ENCODE measurements at regions not wholly inside any gene's neighbourhood (a gene's known extent, or its start where the extent isn't known, plus 50 kb on each side); places are given as distances from the start of the nearest gene placed in this dataset.

DNA sequence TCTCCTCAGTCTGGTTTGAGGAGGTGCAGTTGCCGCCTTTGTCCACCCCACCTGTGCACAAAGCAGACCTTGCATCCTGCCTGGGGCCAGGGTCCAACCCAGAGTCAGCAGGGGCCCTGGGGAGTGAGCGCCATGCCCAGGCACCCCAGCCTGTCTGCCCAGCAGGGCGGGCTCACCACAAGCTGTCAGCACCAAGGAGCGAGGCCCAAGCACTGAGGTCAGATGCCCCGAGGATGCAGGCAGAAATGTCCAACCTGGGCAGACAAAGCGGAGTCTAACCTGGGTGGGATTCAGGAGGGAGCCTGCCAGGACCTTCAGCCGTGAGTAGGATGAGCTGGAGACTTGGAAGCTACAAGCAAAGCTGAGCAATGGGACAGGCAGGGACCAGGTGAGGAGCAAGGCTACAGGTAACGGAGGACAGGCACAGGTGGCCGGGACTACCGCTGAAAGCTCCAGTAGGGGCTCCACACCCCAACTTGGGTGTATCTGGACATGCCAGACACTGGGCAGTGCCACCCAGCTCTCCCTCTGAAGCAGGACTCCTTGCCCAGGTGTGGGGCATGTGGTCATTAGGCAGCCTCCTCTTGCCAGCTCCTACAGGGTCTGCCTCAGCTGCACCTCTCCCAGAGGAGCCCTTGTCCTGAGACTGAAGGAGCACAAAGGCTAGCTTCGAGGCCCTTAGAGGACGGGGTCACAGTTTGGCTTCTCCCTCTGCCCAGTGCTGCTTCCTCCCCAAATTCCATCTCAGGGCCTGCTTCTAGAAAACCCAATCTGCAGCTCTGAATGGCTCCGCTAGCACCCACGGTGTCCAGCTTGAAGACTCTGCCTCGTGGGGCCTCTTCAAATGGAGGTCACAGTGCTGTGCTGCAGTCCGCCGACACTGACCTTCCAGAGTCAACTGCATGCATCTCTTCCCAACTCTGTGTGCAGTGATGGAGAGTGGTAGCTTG lies 210.6 kb upstream of the CDYL start:
- Histone ChIP-seq H3K4me1 (ENCODE audit: low read length) (no peaks in the 10 kb centered on the region), H3K79me2 (ENCODE audit: low read length) (no peaks in the 10 kb centered on the region), H3K27ac (ENCODE audit: low read length) (no peak overlapping the region), H3K9ac (ENCODE audit: low read length) (no peak overlapping the region), H3K9me2 (replicated peaks; ENCODE audit: insufficient read depth, low read length) (no peaks in the 10 kb centered on the region), H3K9me3 (ENCODE audit: low read length) (no peaks in the 10 kb centered on the region), H3K36me3 (ENCODE audit: insufficient read depth, low read length) (no peaks in the 10 kb centered on the region), H3K4me2 (ENCODE audit: low read depth, low read length, poor library complexity, severe bottlenecking) (no peak overlapping the region), H2AFZ (ENCODE audit: low read length) (no peak overlapping the region), H4K20me1 (ENCODE audit: insufficient read depth, low read depth, low read length) (no peaks in the 10 kb centered on the region), H3K4me3 (ENCODE audit: low read length) (no peak overlapping the region), H3K27me3 (ENCODE audit: low read length) (no peaks in the 10 kb centered on the region)
- DNase-seq = no peak

DNA sequence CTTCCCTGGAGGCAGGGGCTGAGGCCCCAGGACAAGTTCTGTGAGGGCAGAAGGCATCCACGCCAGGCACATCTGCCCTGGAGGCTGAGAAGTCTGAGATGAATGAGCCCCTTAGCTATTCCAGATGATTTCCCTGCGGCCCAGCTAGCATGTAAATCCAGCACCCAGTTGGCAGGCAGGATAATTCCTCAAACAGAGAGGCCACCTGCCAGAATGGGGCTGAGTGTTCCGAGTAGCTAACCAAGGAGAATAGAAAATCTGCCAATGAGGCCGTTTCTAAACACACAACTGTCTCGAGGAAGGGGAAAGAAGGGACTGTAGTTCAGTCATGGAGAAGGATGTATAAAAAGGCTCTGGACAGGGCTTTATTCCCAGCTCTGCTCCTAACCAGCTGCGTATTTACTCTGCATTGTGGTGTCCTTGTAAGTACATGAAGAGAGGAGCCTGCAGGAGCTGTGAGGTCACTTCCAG lies 211.4 kb upstream of the CDYL start:
- H3K4me2 ChIP-seq (ENCODE audit: low read depth, low read length, poor library complexity, severe bottlenecking) = no peak overlapping the region
- no peaks in the 10 kb centered on the region for H3K9me2 ChIP-seq (replicated peaks; ENCODE audit: insufficient read depth, low read length)
- H3K4me1 ChIP-seq (ENCODE audit: low read length) = no peaks in the 10 kb centered on the region
- no peaks in the 10 kb centered on the region for H3K36me3 ChIP-seq (ENCODE audit: insufficient read depth, low read length)
- no peak overlapping the region for H3K27ac ChIP-seq (ENCODE audit: low read length)
- no peak overlapping the region for H3K4me3 ChIP-seq (ENCODE audit: low read length)
- no peaks in the 10 kb centered on the region for H3K9me3 ChIP-seq (ENCODE audit: low read length)
- DNase-seq = no peak
- no peak overlapping the region for H2AFZ ChIP-seq (ENCODE audit: low read length)
- H4K20me1 ChIP-seq (ENCODE audit: insufficient read depth, low read depth, low read length) = no peaks in the 10 kb centered on the region
- no peaks in the 10 kb centered on the region for H3K79me2 ChIP-seq (ENCODE audit: low read length)
- no peak overlapping the region for H3K9ac ChIP-seq (ENCODE audit: low read length)
- no peaks in the 10 kb centered on the region for H3K27me3 ChIP-seq (ENCODE audit: low read length)

DNA sequence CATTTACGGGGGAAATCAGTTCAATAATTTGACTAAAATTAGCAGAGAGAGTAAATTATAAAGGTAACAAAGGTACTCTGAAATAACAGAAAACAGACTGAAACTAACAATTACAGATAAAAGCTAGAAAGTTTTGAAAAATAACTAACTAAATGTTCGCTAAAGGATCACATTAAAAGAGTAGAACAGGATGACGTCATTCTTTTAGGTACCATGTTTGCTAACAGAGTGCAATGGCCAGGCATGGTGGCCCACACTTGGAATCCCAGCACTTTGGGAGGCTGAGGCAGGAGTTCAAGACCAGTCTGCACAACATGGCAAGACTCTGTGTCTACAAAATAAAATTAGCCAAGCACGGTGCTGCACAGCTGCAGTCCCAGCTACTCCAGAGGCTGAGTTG lies 212.3 kb upstream of the CDYL start:
- Histone ChIP-seq H3K79me2 (ENCODE audit: low read length) (no peaks in the 10 kb centered on the region), H2AFZ (ENCODE audit: low read length) (no peak overlapping the region), H3K4me1 (ENCODE audit: low read length) (no peaks in the 10 kb centered on the region), H3K9ac (ENCODE audit: low read length) (no peak overlapping the region), H4K20me1 (ENCODE audit: insufficient read depth, low read depth, low read length) (no peaks in the 10 kb centered on the region), H3K9me3 (ENCODE audit: low read length) (no peaks in the 10 kb centered on the region), H3K27ac (ENCODE audit: low read length) (no peak overlapping the region), H3K36me3 (ENCODE audit: insufficient read depth, low read length) (no peaks in the 10 kb centered on the region), H3K4me3 (ENCODE audit: low read length) (no peak overlapping the region), H3K27me3 (ENCODE audit: low read length) (no peaks in the 10 kb centered on the region), H3K9me2 (replicated peaks; ENCODE audit: insufficient read depth, low read length) (no peaks in the 10 kb centered on the region), H3K4me2 (ENCODE audit: low read depth, low read length, poor library complexity, severe bottlenecking) (no peak overlapping the region)
- no peak for DNase-seq

DNA sequence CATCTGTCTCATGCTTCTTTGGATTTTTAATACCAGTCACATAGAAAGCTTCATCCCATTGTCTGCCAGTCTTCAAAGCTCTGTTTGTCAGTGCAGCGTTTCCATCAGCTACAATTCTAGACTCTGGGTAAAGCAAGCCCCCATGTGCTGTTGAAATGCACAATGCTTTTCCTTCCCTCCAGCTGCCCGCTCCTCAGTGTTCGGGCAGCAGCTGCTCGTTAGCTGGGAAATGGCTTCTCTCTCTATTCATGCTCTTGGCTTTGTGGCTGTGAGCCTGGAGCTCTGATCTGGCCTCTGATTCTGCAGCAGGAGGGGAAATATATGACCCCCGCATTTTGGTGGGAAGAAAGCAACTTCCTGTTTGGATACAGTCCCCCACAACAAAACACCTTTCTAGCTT lies 213.0 kb upstream of the CDYL start:
- Histone ChIP-seq H3K36me3 (ENCODE audit: insufficient read depth, low read length) (no peaks in the 10 kb centered on the region), H3K9me2 (replicated peaks; ENCODE audit: insufficient read depth, low read length) (no peaks in the 10 kb centered on the region), H4K20me1 (ENCODE audit: insufficient read depth, low read depth, low read length) (no peaks in the 10 kb centered on the region), H2AFZ (ENCODE audit: low read length) (no peak overlapping the region), H3K4me1 (ENCODE audit: low read length) (no peaks in the 10 kb centered on the region), H3K27me3 (ENCODE audit: low read length) (no peaks in the 10 kb centered on the region), H3K27ac (ENCODE audit: low read length) (no peak overlapping the region), H3K79me2 (ENCODE audit: low read length) (no peaks in the 10 kb centered on the region), H3K4me3 (ENCODE audit: low read length) (no peak overlapping the region), H3K4me2 (ENCODE audit: low read depth, low read length, poor library complexity, severe bottlenecking) (no peak overlapping the region), H3K9me3 (ENCODE audit: low read length) (no peaks in the 10 kb centered on the region), H3K9ac (ENCODE audit: low read length) (no peak overlapping the region)
- no peak for DNase-seq

DNA sequence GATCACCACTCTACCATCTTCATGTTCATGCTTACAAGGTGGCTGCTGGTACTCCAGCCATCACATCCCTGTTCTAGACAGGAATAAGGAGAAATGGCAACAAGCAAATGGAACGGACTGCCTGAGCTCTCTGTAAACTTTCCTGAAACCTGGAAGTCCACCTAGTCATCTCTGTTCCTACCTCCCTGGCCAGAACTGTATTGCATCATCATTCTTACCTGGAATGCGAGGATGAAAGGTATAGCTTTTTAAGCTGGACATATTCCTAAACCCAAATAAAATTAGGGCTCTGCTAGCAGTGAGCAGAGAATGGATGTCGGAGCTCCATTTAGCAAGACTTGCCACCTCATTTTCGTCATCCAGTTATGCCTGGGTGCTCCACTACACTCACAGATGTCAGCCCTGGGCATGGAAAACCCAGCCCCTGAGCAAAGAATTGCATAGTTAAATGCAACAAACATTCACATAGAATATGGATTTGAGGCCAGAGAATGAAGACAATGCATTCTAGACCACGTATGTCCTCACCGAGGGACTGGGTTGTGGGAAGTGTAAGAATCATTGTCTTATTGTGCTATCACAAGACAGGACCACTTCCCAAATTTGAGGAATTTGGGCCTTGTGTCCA lies 214.3 kb upstream of the CDYL start:
- Histone ChIP-seq H3K27me3 (ENCODE audit: low read length) (no peaks in the 10 kb centered on the region), H3K9me2 (replicated peaks; ENCODE audit: insufficient read depth, low read length) (no peaks in the 10 kb centered on the region), H3K79me2 (ENCODE audit: low read length) (no peaks in the 10 kb centered on the region), H3K9ac (ENCODE audit: low read length) (no peak overlapping the region), H3K27ac (ENCODE audit: low read length) (no peak overlapping the region), H4K20me1 (ENCODE audit: insufficient read depth, low read depth, low read length) (no peaks in the 10 kb centered on the region), H3K4me2 (ENCODE audit: low read depth, low read length, poor library complexity, severe bottlenecking) (no peak overlapping the region), H3K4me1 (ENCODE audit: low read length) (no peaks in the 10 kb centered on the region), H3K4me3 (ENCODE audit: low read length) (no peak overlapping the region), H3K36me3 (ENCODE audit: insufficient read depth, low read length) (no peaks in the 10 kb centered on the region), H3K9me3 (ENCODE audit: low read length) (no peaks in the 10 kb centered on the region), H2AFZ (ENCODE audit: low read length) (no peak overlapping the region)
- DNase-seq = no peak

DNA sequence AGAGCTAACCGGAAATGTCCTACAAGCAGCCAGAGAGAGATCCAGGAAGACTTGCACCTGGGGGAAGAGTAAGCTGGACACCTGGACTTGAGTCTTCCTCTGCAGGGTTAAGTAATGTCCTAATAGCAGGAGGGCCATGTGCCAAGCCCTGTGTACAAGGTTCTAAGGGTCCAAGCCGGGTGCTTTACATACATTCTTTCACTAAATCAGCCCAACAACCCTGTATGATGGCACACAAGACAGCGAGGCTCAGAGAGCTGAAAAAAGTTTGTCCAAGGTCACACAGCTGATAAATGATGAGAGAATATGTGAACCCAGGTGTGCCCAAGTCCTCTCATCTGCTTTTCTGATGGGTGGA lies 215.1 kb upstream of the CDYL start:
- Histone ChIP-seq H3K9ac (ENCODE audit: low read length) (no peak overlapping the region), H3K4me3 (ENCODE audit: low read length) (no peak overlapping the region), H3K9me2 (replicated peaks; ENCODE audit: insufficient read depth, low read length) (no peaks in the 10 kb centered on the region), H2AFZ (ENCODE audit: low read length) (no peak overlapping the region), H3K4me1 (ENCODE audit: low read length) (no peaks in the 10 kb centered on the region), H3K27ac (ENCODE audit: low read length) (no peak overlapping the region), H3K4me2 (ENCODE audit: low read depth, low read length, poor library complexity, severe bottlenecking) (no peak overlapping the region), H3K9me3 (ENCODE audit: low read length) (no peaks in the 10 kb centered on the region), H3K36me3 (ENCODE audit: insufficient read depth, low read length) (no peaks in the 10 kb centered on the region), H4K20me1 (ENCODE audit: insufficient read depth, low read depth, low read length) (no peaks in the 10 kb centered on the region), H3K27me3 (ENCODE audit: low read length) (no peaks in the 10 kb centered on the region), H3K79me2 (ENCODE audit: low read length) (no peaks in the 10 kb centered on the region)
- DNase-seq = no peak

DNA sequence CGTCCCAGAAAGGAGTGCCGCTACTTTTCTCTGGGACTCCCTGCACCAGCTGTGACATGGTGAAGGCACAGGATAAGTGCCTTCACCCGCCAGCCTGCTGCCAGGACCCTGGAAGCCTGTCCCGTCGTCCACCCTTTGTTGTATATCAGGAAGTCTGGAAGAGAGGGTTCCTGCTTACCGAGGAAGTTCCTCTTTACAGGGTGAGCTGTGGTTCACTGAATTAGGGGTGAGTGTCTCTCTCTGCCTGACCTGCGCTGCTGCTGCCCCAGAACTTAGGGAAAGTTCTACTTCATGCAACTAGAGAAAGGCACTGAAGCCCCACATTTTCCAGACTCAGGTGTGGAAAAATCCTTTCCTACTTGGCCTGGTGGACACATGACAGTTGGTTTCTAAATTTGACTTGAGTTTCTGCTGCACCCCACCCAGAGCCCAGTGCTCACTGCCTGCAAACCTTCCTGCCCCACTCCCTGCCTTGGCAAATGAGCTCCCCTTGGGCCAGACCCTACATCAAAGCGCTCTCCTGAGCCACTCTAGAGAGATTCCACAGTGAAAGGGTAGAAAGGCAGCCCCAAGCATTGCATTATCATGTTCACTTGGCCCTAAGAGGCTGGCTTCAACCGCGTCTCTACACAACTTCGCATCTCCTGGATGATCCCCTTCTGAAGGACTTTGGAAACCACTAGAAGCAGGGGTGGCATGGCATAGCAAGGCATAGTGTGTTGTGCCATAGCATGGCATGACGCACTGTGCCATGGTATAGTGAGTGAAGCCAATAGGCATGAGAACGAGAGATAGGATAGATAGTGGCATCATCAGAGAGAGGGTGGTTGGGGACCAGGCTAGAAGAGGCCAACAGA lies 215.8 kb upstream of the CDYL start:
- no peak overlapping the region for H3K4me3 ChIP-seq (ENCODE audit: low read length)

More for the DNA sequence above, 215.8 kb upstream of the CDYL start:
- H3K9me2 ChIP-seq (replicated peaks; ENCODE audit: insufficient read depth, low read length) = no peaks in the 10 kb centered on the region
- H4K20me1 ChIP-seq (ENCODE audit: insufficient read depth, low read depth, low read length) = no peaks in the 10 kb centered on the region
- H3K27me3 ChIP-seq (ENCODE audit: low read length) = no peaks in the 10 kb centered on the region
- H3K9ac ChIP-seq (ENCODE audit: low read length) = no peak overlapping the region
- no peaks in the 10 kb centered on the region for H3K79me2 ChIP-seq (ENCODE audit: low read length)
- no peak overlapping the region for H3K27ac ChIP-seq (ENCODE audit: low read length)
- no peak for DNase-seq
- no peaks in the 10 kb centered on the region for H3K36me3 ChIP-seq (ENCODE audit: insufficient read depth, low read length)
- H3K4me1 ChIP-seq (ENCODE audit: low read length) = no peaks in the 10 kb centered on the region
- no peaks in the 10 kb centered on the region for H3K9me3 ChIP-seq (ENCODE audit: low read length)
- H2AFZ ChIP-seq (ENCODE audit: low read length) = no peak overlapping the region
- no peak overlapping the region for H3K4me2 ChIP-seq (ENCODE audit: low read depth, low read length, poor library complexity, severe bottlenecking)
